H9 (cell line): ENCODE measurements at regions not wholly inside any gene's neighbourhood (a gene's known extent, or its start where the extent isn't known, plus 50 kb on each side); places are given as distances from the start of the nearest gene placed in this dataset.

Experiments
- DNase-seq: peaks from one replicate; pipeline ENCODE4 v3.0.0-alpha.2; 2017
- H2AFZ ChIP-seq: one replicate; pipeline ENCODE4 v1.6.1; 2013; ENCODE audit warnings: mild to moderate bottlenecking, low read length, control low read depth, moderate library complexity
- H2AK5ac ChIP-seq: 2 replicates; pipeline ENCODE4 v1.6.1; 2013; ENCODE audit warnings: low read length, control low read depth, mixed read lengths; ENCODE audit not compliant: insufficient read length
- H2BK120ac ChIP-seq: one replicate; pipeline ENCODE4 v1.6.1; 2013; ENCODE audit warnings: low read depth, mild to moderate bottlenecking, low read length, control low read depth, inconsistent platforms; ENCODE audit not compliant: poor library complexity, severe bottlenecking
- H2BK12ac ChIP-seq: 2 replicates; pipeline ENCODE4 v1.6.1; 2013; ENCODE audit warnings: low read length, control low read depth, mixed read lengths, low read depth; ENCODE audit not compliant: insufficient read length
- H2BK15ac ChIP-seq: 2 replicates; pipeline ENCODE4 v1.6.1; 2013; ENCODE audit warnings: low read depth, low read length, control low read depth
- H2BK20ac ChIP-seq: one replicate; pipeline ENCODE4 v1.6.1; 2013; ENCODE audit warnings: low read depth, mild to moderate bottlenecking, low read length, control low read depth, inconsistent platforms; ENCODE audit not compliant: poor library complexity, severe bottlenecking
- H2BK5ac ChIP-seq: 2 replicates; pipeline ENCODE4 v1.6.1; 2013; ENCODE audit warnings: low read length, control low read depth, mixed read lengths; ENCODE audit not compliant: insufficient read length
- H3K14ac ChIP-seq: 2 replicates; pipeline ENCODE4 v1.6.1; 2013; ENCODE audit warnings: low read length, control low read depth; ENCODE audit not compliant: insufficient read depth
- H3K18ac ChIP-seq: 2 replicates; pipeline ENCODE4 v1.6.1; 2013; ENCODE audit warnings: low read depth, mild to moderate bottlenecking, mixed read lengths, low read length, control low read depth; ENCODE audit not compliant: insufficient read length
- H3K23ac ChIP-seq: 2 replicates; pipeline ENCODE4 v1.6.1; 2013; ENCODE audit warnings: low read length, control low read depth, mixed read lengths, low read depth; ENCODE audit not compliant: insufficient read length
- H3K23me2 ChIP-seq: 2 replicates; pipeline ENCODE4 v1.6.1; 2013; ENCODE audit warnings: low read depth, mild to moderate bottlenecking, mixed read lengths, low read length, control low read depth; ENCODE audit not compliant: insufficient read length, poor library complexity, severe bottlenecking
- H3K27ac ChIP-seq: 2 replicates; pipeline ENCODE4 v1.5.1; 2013; ENCODE audit warnings: low read length, control low read depth, mixed read lengths, low read depth; ENCODE audit not compliant: insufficient read length
- H3K27me3 ChIP-seq: 2 replicates; pipeline ENCODE4 v1.6.1; 2013; ENCODE audit warnings: low read length, control low read depth, inconsistent platforms; ENCODE audit not compliant: insufficient read depth
- H3K4ac ChIP-seq: 2 replicates; pipeline ENCODE4 v1.6.1; 2013; ENCODE audit warnings: low read depth, mild to moderate bottlenecking, control low read depth, inconsistent platforms, low read length, moderate library complexity
- H3K4me1 ChIP-seq: 2 replicates; pipeline ENCODE4 v1.6.1; 2013; ENCODE audit warnings: low read length, control low read depth, inconsistent platforms; ENCODE audit not compliant: insufficient read depth
- H3K4me2 ChIP-seq: 2 replicates; pipeline ENCODE4 v1.6.1; 2013; ENCODE audit warnings: low read length, control low read depth, mixed read lengths; ENCODE audit not compliant: insufficient read length, insufficient read depth
- H3K56ac ChIP-seq: 2 replicates; pipeline ENCODE4 v1.6.1; 2013; ENCODE audit warnings: low read depth, mild to moderate bottlenecking, mixed read lengths, low read length, control low read depth; ENCODE audit not compliant: insufficient read length
- H3K79me1 ChIP-seq: 2 replicates; pipeline ENCODE4 v1.6.1; 2013; ENCODE audit warnings: low read depth, mild to moderate bottlenecking, moderate library complexity, low read length, control low read depth, inconsistent platforms; ENCODE audit not compliant: insufficient read depth, poor library complexity, severe bottlenecking
- H3K79me2 ChIP-seq: 2 replicates; pipeline ENCODE4 v1.6.1; 2013; ENCODE audit warnings: low read length, control low read depth, inconsistent platforms; ENCODE audit not compliant: insufficient read depth
- H3K9ac ChIP-seq: 2 replicates; pipeline ENCODE4 v1.6.1; 2013; ENCODE audit warnings: low read length, control low read depth, mixed read lengths; ENCODE audit not compliant: insufficient read length; ENCODE audit errors: extremely low read depth
- H3K9me3 ChIP-seq: one replicate; pipeline ENCODE4 v1.6.1; 2013; ENCODE audit warnings: low read depth, low read length, inconsistent platforms; ENCODE audit not compliant: control insufficient read depth
- H3T11ph ChIP-seq: one replicate; pipeline ENCODE4 v1.6.1; 2013; ENCODE audit warnings: mild to moderate bottlenecking, low read length, control low read depth, inconsistent platforms
- H4K20me1 ChIP-seq: one replicate; pipeline ENCODE4 v1.6.1; 2013; ENCODE audit not compliant: control insufficient read depth, insufficient read length, insufficient read depth
- H4K5ac ChIP-seq: 2 replicates; pipeline ENCODE4 v1.6.1; 2013; ENCODE audit warnings: low read depth, mild to moderate bottlenecking, mixed read lengths, low read length, control low read depth; ENCODE audit not compliant: insufficient read length
- H4K8ac ChIP-seq: replicated peaks from 2 replicates; pipeline ENCODE4 v1.6.1; 2013; ENCODE audit warnings: low read length, control low read depth, mixed read lengths, low read depth; ENCODE audit not compliant: insufficient read length
- H4K91ac ChIP-seq: 2 replicates; pipeline ENCODE4 v1.6.1; 2013; ENCODE audit warnings: low read depth, mild to moderate bottlenecking, moderate library complexity, mixed read lengths, low read length, control low read depth; ENCODE audit not compliant: insufficient read length
- H3K27ac Mint-ChIP-seq, 3 experiments: 2 replicates in 2 of 3; 3 replicates in 1 of 3; pipeline ENCODE4 v1.8.0; 2020 to 2021; ENCODE audit warnings: mixed read lengths in 3 of 3, mild to moderate bottlenecking in 1 of 3, moderate library complexity in 1 of 3
- H3K27me3 Mint-ChIP-seq: 2 replicates; pipeline ENCODE4 v1.8.0; 2021; ENCODE audit warnings: low read depth, mild to moderate bottlenecking, moderate library complexity, mixed read lengths
- H3K36me3 Mint-ChIP-seq, 3 experiments: 2 replicates in 2 of 3; 3 replicates in 1 of 3; pipeline ENCODE4 v1.8.0; 2020 to 2021; ENCODE audit warnings: low read depth in 3 of 3, mixed read lengths in 3 of 3; ENCODE audit not compliant: insufficient read depth in 1 of 3
- H3K4me1 Mint-ChIP-seq, 2 experiments: 2 replicates each; pipeline ENCODE4 v1.8.0; 2020; ENCODE audit warnings: mixed read lengths in 2 of 2
- H3K4me3 Mint-ChIP-seq, 2 experiments: 2 replicates in 1 of 2; 3 replicates in 1 of 2; pipeline ENCODE4 v1.8.0; 2020 to 2021; ENCODE audit warnings: mild to moderate bottlenecking in 2 of 2, mixed read lengths in 2 of 2, moderate library complexity in 1 of 2
- H3K9me3 Mint-ChIP-seq, 2 experiments: 2 replicates in 1 of 2; 3 replicates in 1 of 2; pipeline ENCODE4 v1.8.0; 2020; ENCODE audit warnings: mild to moderate bottlenecking in 2 of 2, mixed read lengths in 2 of 2, moderate library complexity in 1 of 2
- WGBS: extraction: QIAGEN DNeasy Blood & Tissue Kit; methylation state at CpG from one replicate; pipeline ENCODE4 v1.1.7; 2013; ENCODE audit warnings: missing lambda C conversion rate, low lambda C conversion rate, mixed read lengths; ENCODE audit not compliant: insufficient read length; ENCODE audit errors: extremely low coverage; 5-methylcytosine and 5-hydroxymethylcytosine counted together
- TF ChIP-seq, protein P1 (sequence below): fragments of 200-600 bp; sonication (generic); conservative IDR thresholded peaks from 3 replicates; pipeline ENCODE4 v1.8.0; 2021; ENCODE audit warnings: antibody characterized with exemption, mild to moderate bottlenecking

DNA sequence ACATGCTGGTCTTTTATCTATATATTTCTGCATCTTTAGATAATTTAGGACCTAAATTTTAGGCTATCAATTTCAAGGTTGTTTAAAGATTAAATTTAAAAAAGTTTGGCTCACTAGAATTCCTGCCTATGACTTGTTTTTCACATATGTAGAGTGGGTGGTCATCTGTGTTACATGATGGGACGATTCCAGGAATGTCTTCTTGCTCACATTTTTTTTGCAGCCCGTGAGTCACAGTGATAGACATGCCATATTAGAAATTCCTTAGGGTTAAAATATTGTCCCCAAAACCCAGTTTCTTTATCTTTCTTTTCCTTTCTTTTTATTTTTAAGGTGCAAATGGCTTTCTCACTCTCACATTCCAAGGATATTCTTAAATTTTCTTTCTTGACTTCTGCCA lies 652.0 kb downstream of the PLCL1 start:
- Histone ChIP-seq H3T11ph (no peak overlapping the region), H3K23me2 (no peaks in the 10 kb centered on the region), H3K23ac (no peak overlapping the region), H3K4me2 (no peak overlapping the region), H4K91ac (no peak overlapping the region), H2BK120ac (no peak overlapping the region), H2BK12ac (no peak overlapping the region), H4K5ac (no peak overlapping the region), H3K79me2 (no peaks in the 10 kb centered on the region), H3K27ac (no peak overlapping the region), H2BK20ac (no peak overlapping the region), H3K9ac (no peak overlapping the region), H3K18ac (no peak overlapping the region), H3K14ac (no peak overlapping the region), H3K56ac (no peak overlapping the region), H3K4me1 (no peaks in the 10 kb centered on the region), H2BK5ac (no peak overlapping the region), H4K20me1 (no peaks in the 10 kb centered on the region), H2BK15ac (no peak overlapping the region), H3K79me1 (no peaks in the 10 kb centered on the region), H3K4ac (no peak overlapping the region), H3K27me3 (no peaks in the 10 kb centered on the region), H2AFZ (no peak overlapping the region), H2AK5ac (no peak overlapping the region), H4K8ac (no peak overlapping the region), H3K9me3 (no peaks in the 10 kb centered on the region)
- no peak for DNase-seq
- H3K4me1 Mint-ChIP-seq, result no peaks in the 10 kb centered on the region; a peak in 1 of 4 replicates
- TF ChIP-seq, protein P1, sequence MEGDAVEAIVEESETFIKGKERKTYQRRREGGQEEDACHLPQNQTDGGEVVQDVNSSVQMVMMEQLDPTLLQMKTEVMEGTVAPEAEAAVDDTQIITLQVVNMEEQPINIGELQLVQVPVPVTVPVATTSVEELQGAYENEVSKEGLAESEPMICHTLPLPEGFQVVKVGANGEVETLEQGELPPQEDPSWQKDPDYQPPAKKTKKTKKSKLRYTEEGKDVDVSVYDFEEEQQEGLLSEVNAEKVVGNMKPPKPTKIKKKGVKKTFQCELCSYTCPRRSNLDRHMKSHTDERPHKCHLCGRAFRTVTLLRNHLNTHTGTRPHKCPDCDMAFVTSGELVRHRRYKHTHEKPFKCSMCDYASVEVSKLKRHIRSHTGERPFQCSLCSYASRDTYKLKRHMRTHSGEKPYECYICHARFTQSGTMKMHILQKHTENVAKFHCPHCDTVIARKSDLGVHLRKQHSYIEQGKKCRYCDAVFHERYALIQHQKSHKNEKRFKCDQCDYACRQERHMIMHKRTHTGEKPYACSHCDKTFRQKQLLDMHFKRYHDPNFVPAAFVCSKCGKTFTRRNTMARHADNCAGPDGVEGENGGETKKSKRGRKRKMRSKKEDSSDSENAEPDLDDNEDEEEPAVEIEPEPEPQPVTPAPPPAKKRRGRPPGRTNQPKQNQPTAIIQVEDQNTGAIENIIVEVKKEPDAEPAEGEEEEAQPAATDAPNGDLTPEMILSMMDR, result no peak
- no peaks in the 10 kb centered on the region for H3K9me3 Mint-ChIP-seq
- no peak overlapping the region for H3K4me3 Mint-ChIP-seq
- no peaks in the 10 kb centered on the region for H3K27me3 Mint-ChIP-seq
- no peaks in the 10 kb centered on the region for H3K36me3 Mint-ChIP-seq
- H3K27ac Mint-ChIP-seq, result no peak overlapping the region
- WGBS, result no CpG with 5 or more reads among the region's 2 CpGs
